Posterior vena cava (tissue), 2 donors: ENCODE measurements at regions not wholly inside any gene's neighbourhood (a gene's known extent, or its start where the extent isn't known, plus 50 kb on each side); places are given as distances from the start of the nearest gene placed in this dataset.

Experiments
- DNase-seq: peaks from one replicate; pipeline ENCODE4 v3.0.0-alpha.2; 2020; ENCODE audit warnings: low spot score
- intact Hi-C, 2 donors: fragments of 100-400 bp; cut with DNase I; formaldehyde crosslinking; loops; one replicate each; pipeline versions ENCODE4 v1.14.1 to v1.14.2; 2022 to 2023
- donor health status: DM: yes; HTN: yes; CAD: no.
- donor health status: DM: yes; HTN: yes; CAD: no.

GRCh38 chr12:126512916-126513913 lies 1448.0 kb downstream of the AACS start:
- DNase-seq, result no peak
- intact Hi-C loops, result no loop called here

- intact Hi-C loops, result no loop called here
- no peak for DNase-seq
These were observed 1453.5 kb downstream of the AACS start for GRCh38 chr12:126518596-126519200.

- intact Hi-C loops, result no loop called here
These were observed 1454.6 kb downstream of the AACS start for GRCh38 chr12:126519833-126520232.

GRCh38 chr12:126523891-126524290 lies 1458.7 kb downstream of the AACS start:
- intact Hi-C loops, result no loop called here
- DNase-seq, result no peak

More at GRCh38 chr12:126519833-126520232, 1454.6 kb downstream of the AACS start:
- DNase-seq, result no peak

GRCh38 chr12:126534495-126534894 lies 1469.3 kb downstream of the AACS start:
- no peak for DNase-seq
- intact Hi-C loops, result no loop called here

GRCh38 chr12:126534942-126535341 lies 1469.7 kb downstream of the AACS start:
- intact Hi-C loops, result no loop called here

GRCh38 chr12:126535971-126536370 lies 1470.7 kb downstream of the AACS start:
- intact Hi-C loops, result no loop called here
- no peak for DNase-seq

More at GRCh38 chr12:126534942-126535341, 1469.7 kb downstream of the AACS start:
- no peak for DNase-seq

GRCh38 chr12:126537961-126538530 lies 1472.8 kb downstream of the AACS start:
- DNase-seq, result no peak
- intact Hi-C loops, result no loop called here

GRCh38 chr12:126538888-126539287 lies 1473.7 kb downstream of the AACS start:
- intact Hi-C loops, result no loop called here
- no peak for DNase-seq

GRCh38 chr12:126545411-126545810 lies 1480.2 kb downstream of the AACS start:
- intact Hi-C loops, result no loop called here

GRCh38 chr12:126547905-126548304 lies 1482.7 kb downstream of the AACS start:
- intact Hi-C loops, result no loop called here
- no peak for DNase-seq

More at GRCh38 chr12:126545411-126545810, 1480.2 kb downstream of the AACS start:
- DNase-seq, result no peak

- no peak for DNase-seq
- intact Hi-C loops, result no loop called here
These were observed 1486.6 kb downstream of the AACS start for GRCh38 chr12:126551869-126552268.

- no peak for DNase-seq
- intact Hi-C loops, result no loop called here
These were observed 1489.4 kb downstream of the AACS start for GRCh38 chr12:126554625-126555024.

GRCh38 chr12:126557659-126558058 lies 1492.4 kb downstream of the AACS start:
- intact Hi-C loops, result no loop called here
- no peak for DNase-seq

- intact Hi-C loops, result no loop called here
- no peak for DNase-seq
These were observed 1493.0 kb downstream of the AACS start for GRCh38 chr12:126558219-126558618.

- DNase-seq, result no peak
- intact Hi-C loops, result no loop called here
These were observed 1493.6 kb downstream of the AACS start for GRCh38 chr12:126558810-126559209.

- intact Hi-C loops, result no loop called here
- DNase-seq, result no peak
These were observed 1501.8 kb downstream of the AACS start for GRCh38 chr12:126567016-126567415.

- intact Hi-C loops, result no loop called here
- DNase-seq, result no peak
These were observed 1504.5 kb downstream of the AACS start for GRCh38 chr12:126569706-126570105.

GRCh38 chr12:126570566-126570965 lies 1505.3 kb downstream of the AACS start:
- intact Hi-C loops, result no loop called here

GRCh38 chr12:126572170-126572569 lies 1506.9 kb downstream of the AACS start:
- intact Hi-C loops, result no loop called here
- DNase-seq, result no peak

More at GRCh38 chr12:126570566-126570965, 1505.3 kb downstream of the AACS start:
- DNase-seq, result no peak
